Large intestine (tissue), 3 donors: ENCODE measurements at regions not wholly inside any gene's neighbourhood (a gene's known extent, or its start where the extent isn't known, plus 50 kb on each side); places are given as distances from the start of the nearest gene placed in this dataset.
"Not testable (repeated sequence)": the region's sequence is repeated elsewhere in the genome, so short reads cannot be mapped to it uniquely, and the experiment has no call there.

Experiments used
- DNase-seq, 2 donors: peaks; one replicate each; pipeline versions ENCODE4 v3.0.0 to v3.0.0-alpha.2; 2013
- H3K27ac ChIP-seq: one replicate; pipeline ENCODE4 v1.5.1; 2013; ENCODE audit warnings: low read length
- H3K27me3 ChIP-seq: 2 replicates; pipeline ENCODE4 v1.6.1; 2013; ENCODE audit warnings: low read length; ENCODE audit not compliant: control insufficient read depth, insufficient read depth
- H3K36me3 ChIP-seq: 2 replicates; pipeline ENCODE4 v1.6.1; 2013; ENCODE audit warnings: low read length; ENCODE audit not compliant: control insufficient read depth, insufficient read depth
- H3K4me1 ChIP-seq: one replicate; pipeline ENCODE4 v1.6.1; 2013; ENCODE audit warnings: low read length; ENCODE audit not compliant: control insufficient read depth, insufficient read depth
- H3K4me3 ChIP-seq: one replicate; pipeline ENCODE4 v1.5.1; 2013; ENCODE audit warnings: low read length
- H3K9me3 ChIP-seq: one replicate; pipeline ENCODE4 v1.6.1; 2013; ENCODE audit warnings: mild to moderate bottlenecking, low read depth, low read length, moderate library complexity; ENCODE audit not compliant: control insufficient read depth
- WGBS: methylation state at CpG from one replicate; pipeline ENCODE4 v1.1.5; 2013; ENCODE audit warnings: low lambda C conversion rate; ENCODE audit not compliant: insufficient coverage; 5-methylcytosine and 5-hydroxymethylcytosine counted together

- H3K9me3 ChIP-seq, H3K4me3 ChIP-seq, DNase-seq, H3K27ac ChIP-seq, H3K27me3 ChIP-seq, H3K4me1 ChIP-seq: not testable (repeated sequence)
- WGBS = 100% methylated on average over 1 of the region's 17 CpGs
- peaks cover 25% of the 10 kb centered on the region for H3K36me3 ChIP-seq
These were observed 90.5 kb upstream of the METTL9 start for GRCh38 chr16:21508661-21509436.

- H3K4me1 ChIP-seq, H3K27me3 ChIP-seq, H3K4me3 ChIP-seq, DNase-seq, H3K9me3 ChIP-seq, H3K27ac ChIP-seq: not testable (repeated sequence)
- no CpG with 5 or more reads among the region's 10 CpGs for WGBS
- peaks cover 29% of the 10 kb centered on the region for H3K36me3 ChIP-seq
These were observed 89.8 kb upstream of the METTL9 start for GRCh38 chr16:21509437-21510086.

GRCh38 chr16:21510869-21511255, 88.5 kb upstream of the METTL9 start:
- no CpG with 5 or more reads among the region's 4 CpGs for WGBS
- H3K4me1 ChIP-seq, H3K9me3 ChIP-seq, H3K4me3 ChIP-seq, DNase-seq, H3K27ac ChIP-seq, H3K27me3 ChIP-seq: not testable (repeated sequence)
- H3K36me3 ChIP-seq = peaks cover 29% of the 10 kb centered on the region

GRCh38 chr16:21511315-21512210, 87.8 kb upstream of the METTL9 start:
- not testable (repeated sequence) for DNase-seq, H3K4me1 ChIP-seq
- no CpG with 5 or more reads among the region's 29 CpGs for WGBS

GRCh38 chr16:21512280-21513192, 86.8 kb upstream of the METTL9 start:
- H3K4me3 ChIP-seq, H3K27me3 ChIP-seq, H3K27ac ChIP-seq, H3K4me1 ChIP-seq, H3K9me3 ChIP-seq: not testable (repeated sequence)
- no CpG with 5 or more reads among the region's 20 CpGs for WGBS
- H3K36me3 ChIP-seq = peaks cover 29% of the 10 kb centered on the region
- DNase-seq = peak in 1 of 2 donors; percentile 54

More at GRCh38 chr16:21511315-21512210, 87.8 kb upstream of the METTL9 start:
- H3K4me3 ChIP-seq, H3K27ac ChIP-seq, H3K27me3 ChIP-seq, H3K9me3 ChIP-seq: not testable (repeated sequence)
- peaks cover 29% of the 10 kb centered on the region for H3K36me3 ChIP-seq

- H3K27me3 ChIP-seq, DNase-seq, H3K4me1 ChIP-seq, H3K4me3 ChIP-seq, H3K9me3 ChIP-seq, H3K27ac ChIP-seq: not testable (repeated sequence)
- H3K36me3 ChIP-seq = peaks cover 23% of the 10 kb centered on the region
- no CpG with 5 or more reads among the region's 9 CpGs for WGBS
These were observed 86.0 kb upstream of the METTL9 start for GRCh38 chr16:21513337-21513741.

- H3K4me1 ChIP-seq, H3K27me3 ChIP-seq, DNase-seq, H3K27ac ChIP-seq, H3K4me3 ChIP-seq, H3K9me3 ChIP-seq: not testable (repeated sequence)
- peaks cover 22% of the 10 kb centered on the region for H3K36me3 ChIP-seq
- no CpG with 5 or more reads among the region's 18 CpGs for WGBS
These were observed 85.4 kb upstream of the METTL9 start for GRCh38 chr16:21513812-21514473.

GRCh38 chr16:21514474-21514840, 84.9 kb upstream of the METTL9 start:
- not testable (repeated sequence) for DNase-seq, H3K4me3 ChIP-seq, H3K27ac ChIP-seq

GRCh38 chr16:21516705-21517040, 82.7 kb upstream of the METTL9 start:
- H3K27ac ChIP-seq, H3K27me3 ChIP-seq, H3K36me3 ChIP-seq, H3K4me3 ChIP-seq, DNase-seq, H3K9me3 ChIP-seq: not testable (repeated sequence)
- WGBS = no CpG with 5 or more reads among the region's 9 CpGs
- H3K4me1 ChIP-seq = peaks cover 19% of the 10 kb centered on the region

More at GRCh38 chr16:21514474-21514840, 84.9 kb upstream of the METTL9 start:
- not testable (repeated sequence) for H3K9me3 ChIP-seq, H3K4me1 ChIP-seq, H3K27me3 ChIP-seq
- peaks cover 18% of the 10 kb centered on the region for H3K36me3 ChIP-seq
- no CpG with 5 or more reads among the region's 14 CpGs for WGBS
